Hematopoietic multipotent progenitor cell treated with erythropoietin and hydrocortisone succinate and interleukin-3 and kit ligand, for 8 days (in vitro differentiated cells): ENCODE measurements at regions not wholly inside any gene's neighbourhood (a gene's known extent, or its start where the extent isn't known, plus 50 kb on each side); places are given as distances from the start of the nearest gene placed in this dataset.

ENCODE experiments used
- DNase-seq: peaks from one replicate; pipeline ENCODE4 v3.0.0-alpha.2; 2015

DNA sequence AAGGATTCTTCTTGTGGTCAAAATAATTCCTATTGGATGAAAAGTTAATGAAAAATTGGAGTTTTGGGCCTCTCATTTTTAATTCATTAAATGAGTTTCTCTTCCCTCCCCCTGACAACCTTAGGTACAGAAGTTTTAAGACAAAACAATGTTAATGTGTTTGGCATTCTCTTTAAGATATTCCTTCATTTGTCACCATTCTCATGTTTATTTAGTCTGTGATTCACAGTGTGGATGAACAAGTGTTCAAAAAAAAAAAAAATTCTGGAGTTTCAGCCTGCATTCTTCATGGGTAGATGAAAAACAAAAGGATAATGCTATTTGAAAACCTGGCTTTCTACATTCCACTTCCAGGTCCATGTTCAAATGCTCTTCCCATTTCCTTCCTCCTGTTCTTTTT, 172.6 kb upstream of the LUZP2 start:
- DNase-seq = no peak

DNA sequence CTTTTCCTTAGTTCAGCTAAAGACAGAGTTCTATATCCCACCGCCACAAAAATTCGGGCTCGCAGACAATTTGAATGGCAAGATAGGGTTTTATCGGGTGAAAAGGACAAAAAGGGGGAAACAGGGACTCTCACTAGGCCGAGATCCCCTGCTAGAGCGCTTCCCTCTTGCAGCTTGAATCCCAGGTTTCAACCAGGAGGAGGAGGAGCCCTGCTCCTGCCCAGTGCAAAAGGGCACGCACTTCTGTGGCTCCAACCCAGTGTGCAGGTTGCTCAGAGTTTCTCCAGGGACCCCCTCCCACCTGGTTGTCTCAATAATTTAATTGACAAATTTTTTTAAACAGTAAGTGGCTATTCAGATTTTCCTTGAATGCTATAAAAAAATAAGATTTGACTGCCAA, 152.6 kb upstream of the LUZP2 start:
- DNase-seq = no peak

DNA sequence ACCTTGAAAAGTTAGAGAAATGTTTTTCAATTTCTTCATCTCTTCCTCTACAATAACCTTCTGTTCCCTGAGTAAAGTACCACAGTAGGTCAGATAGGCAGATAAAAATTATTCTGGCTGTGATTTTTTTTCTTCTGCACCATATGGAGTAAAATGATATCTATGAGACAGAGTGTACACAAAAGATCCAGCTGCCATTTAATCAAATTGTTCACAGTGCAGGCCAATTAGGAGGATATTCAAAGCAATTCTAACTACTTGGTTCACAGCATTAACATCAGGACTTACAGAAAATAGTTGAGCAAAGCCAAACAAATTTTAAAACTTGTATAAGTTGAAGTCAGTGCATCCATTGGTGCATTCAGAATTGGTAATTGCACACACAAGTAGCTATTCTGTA, 147.9 kb upstream of the LUZP2 start:
- no peak for DNase-seq

DNA sequence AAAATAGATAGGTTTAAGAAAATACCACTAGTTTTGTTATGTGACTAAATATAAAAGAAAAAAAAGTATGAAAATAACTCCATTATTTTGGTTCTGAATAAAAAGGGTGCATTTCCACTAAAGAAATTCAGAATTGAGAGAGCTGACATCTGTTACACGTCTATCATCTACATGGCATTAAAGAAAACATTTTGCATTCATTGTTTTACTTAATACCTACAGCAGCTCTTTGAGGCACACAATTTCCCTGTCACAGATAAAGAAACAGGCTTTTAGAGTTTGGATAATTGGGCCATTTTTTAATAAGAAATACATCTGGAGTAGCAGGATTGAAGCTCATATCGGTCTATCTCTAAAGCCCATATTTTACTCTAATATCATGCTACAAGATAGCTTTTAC, 145.7 kb upstream of the LUZP2 start:
- no peak for DNase-seq

DNA sequence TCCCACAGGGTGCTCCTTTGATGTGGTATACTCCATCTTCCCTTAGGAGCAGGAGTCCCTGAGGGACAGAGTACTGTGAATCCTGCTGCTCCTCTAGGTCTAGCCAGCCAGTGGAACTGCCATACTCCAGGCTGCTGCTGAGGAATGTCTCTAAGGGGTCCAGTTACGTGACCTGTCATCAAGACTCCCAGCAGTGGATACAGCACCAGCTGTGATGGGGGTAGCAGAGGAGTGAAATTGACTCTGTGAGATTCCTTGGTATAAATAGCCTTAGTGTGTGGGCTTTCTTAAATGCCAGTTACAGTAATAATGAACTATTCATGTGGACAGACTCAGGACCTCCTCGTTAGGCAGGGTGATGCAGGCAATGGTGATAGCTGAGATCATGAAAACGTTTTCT, 140.4 kb upstream of the LUZP2 start:
- no peak for DNase-seq

DNA sequence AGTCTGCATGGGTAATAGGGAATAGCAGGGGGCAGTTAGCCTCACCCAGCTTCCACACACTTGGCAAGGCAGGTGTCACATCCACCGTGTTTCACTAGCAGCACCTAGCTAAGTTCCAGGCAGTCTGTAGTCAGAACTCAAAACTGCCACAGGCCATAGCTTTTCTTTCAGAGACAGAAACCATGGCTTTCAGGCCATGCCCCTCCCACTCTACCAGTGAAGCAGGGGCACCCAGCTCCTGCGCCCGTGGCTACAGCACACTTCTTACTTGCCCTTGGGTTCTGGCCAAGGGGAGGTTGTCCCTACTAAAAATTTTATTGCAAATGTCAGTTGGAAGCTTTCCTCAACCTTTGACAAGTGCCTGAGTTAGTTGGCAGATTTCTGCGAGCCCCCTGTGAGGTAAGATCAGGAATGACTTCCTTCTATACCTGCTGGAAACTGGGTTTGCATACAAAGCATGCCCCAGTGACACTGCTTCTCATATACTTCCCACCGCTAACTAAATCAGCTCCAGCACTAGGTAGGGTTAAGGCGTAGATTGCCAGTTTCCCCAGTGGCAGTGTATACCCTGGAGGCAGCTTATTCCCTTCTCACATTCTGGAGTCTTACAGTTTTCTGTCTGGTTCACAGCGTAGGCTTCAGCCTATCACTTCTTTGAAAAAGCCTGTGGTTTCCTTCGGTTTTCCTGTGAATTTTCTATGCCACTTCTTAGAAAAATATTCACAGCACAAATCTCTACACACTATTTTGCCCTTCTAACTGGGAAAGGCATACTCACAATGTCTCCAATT, 139.0 kb upstream of the LUZP2 start:
- DNase-seq = no peak

DNA sequence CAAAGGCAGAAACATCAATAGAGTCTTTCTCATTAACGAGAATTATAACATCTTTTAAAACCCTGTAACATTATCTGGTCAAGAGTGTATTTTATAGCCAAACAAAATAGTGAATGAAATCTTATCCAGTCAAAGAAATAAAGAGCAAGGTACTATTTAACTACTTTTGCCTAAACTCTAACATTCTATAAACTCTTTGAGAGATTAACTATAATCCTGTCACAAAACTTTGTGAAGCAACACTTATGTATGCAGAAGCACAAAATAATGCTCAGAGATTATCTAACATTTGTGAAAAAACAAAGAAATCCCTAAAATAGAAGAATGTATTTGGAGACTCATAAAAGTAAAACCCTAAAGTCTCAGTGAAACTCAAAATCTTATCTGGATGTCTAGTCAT, 124.4 kb upstream of the LUZP2 start:
- DNase-seq = no peak

DNA sequence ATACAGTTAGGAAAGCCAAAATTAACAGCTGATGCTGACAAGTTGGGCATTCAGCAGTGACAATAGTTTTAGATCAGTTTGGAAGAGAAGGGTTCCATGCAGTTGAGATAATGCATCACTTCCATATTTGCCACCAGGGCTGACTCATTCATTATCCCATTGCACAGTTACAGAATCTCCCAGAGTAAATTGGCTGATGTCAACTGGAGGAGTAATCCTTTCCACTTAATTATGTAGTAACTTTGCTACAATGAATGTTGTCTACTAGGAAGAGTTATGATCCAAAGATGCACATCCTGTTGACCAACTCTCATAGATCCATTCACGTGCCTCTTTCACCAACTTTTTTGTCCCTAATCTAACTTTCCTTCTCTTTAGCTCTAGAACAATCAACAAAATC, 123.3 kb upstream of the LUZP2 start:
- DNase-seq = no peak

DNA sequence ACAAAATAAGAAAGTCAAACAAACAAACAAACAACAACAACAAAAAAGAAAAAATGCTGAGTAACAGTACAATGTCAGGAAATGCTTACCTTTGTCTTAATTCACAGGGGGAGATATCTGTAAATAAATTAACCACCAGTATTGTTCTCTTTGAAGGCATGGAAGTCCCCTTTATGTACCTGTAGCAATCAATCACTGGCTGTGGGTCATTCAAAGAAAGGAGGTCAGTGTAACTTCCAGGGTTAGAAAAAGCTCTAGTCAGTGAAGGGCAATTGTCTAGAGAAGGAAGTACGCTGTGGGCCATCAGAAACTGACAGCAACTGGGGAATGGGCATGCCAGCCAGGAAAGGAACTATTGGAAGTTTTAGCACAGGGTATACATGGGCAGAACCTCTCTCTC, 121.5 kb upstream of the LUZP2 start:
- no peak for DNase-seq

DNA sequence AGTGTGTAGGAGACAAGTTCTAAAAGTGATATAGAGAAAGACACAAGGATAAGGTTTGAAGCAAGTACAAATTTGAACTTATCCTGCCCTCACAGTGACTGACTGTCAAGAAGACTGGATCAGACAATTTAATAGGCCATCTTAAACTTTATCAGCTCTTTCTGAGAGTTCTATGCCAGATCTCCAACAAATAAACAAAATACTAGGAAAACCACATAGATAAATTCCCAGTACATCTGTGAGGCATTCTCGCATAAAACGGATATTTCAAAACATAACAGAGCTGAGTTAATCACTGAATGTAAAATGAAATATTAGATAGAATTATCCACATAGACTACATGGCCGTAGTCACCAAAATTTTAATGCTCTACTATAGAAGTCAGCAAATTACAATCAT, 120.9 kb upstream of the LUZP2 start:
- no peak for DNase-seq

DNA sequence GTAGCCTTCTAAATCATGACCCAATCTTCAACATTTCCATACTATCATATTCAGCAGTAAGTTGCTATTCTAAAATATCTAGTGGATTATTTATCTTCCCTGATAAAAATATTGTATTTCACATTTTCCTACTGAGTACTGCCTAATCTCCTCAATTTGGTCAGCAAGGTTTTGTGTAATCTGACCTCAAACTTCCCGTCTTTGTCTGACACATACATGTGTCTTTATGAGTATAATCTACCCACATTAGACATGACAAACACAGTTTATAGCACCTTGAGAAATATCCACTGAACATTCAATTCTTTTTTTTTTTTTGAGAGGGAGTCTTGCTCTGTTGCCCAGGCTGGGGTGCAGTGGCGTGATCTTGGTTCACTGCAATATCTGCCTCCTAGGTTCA, 113.7 kb upstream of the LUZP2 start:
- DNase-seq = no peak

DNA sequence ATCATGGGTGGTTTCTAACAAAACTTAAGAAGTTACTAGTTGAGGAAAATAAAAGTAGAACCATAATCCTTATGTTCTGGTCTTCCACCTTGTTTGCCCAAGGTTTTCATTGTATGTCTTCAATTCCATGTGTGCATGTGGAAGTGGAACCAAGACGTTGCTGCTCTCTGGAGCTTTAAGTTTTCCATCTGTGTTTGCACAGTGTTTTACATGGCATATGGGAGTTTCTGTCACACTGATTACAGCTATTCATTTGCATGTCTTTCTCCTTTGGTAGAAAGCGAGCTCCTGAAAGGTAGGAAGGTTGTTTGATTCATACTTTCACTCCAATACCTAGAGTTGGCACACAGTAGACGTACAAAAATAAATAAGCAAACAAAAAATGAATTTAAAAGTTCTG, 112.6 kb upstream of the LUZP2 start:
- no peak for DNase-seq

DNA sequence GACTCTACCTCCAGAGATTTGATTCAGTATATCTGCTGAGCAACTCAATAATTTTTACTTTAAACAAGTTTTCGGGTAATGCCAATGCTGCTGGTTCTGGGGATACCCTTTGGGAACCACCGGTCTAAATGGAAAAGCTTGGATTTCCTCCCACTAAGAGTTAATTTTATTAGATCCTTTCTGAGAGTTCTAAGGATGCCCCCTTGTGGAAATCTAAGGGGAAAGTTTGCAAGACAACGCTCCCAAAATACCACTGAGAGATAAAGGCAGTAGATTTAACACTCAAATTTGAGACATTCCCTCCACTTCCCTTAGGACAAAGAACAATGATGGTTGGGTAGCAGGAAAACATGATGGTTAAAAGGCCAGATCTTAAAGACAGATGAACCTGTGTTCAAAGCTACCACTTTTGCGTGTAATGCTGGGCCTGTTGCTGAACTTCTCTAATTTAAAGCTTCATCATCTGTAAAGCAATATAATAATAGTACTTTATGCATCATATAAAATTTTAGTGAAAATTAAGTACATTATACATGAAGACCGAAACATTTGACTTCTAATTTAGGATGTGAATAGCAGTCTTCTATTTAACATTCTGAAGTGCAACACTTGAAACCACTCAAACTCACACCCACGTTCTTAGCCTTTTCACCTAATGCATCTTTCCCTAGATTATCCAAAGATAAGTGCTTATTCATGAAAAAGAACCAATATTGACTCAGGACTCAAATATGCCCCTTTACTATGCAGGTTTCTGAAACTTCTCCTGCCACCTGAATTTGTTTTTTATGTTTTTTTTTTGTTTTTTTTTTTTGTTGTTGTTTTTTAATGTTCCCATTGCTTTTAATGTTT, 110.1 kb upstream of the LUZP2 start:
- DNase-seq = peak; percentile 11

DNA sequence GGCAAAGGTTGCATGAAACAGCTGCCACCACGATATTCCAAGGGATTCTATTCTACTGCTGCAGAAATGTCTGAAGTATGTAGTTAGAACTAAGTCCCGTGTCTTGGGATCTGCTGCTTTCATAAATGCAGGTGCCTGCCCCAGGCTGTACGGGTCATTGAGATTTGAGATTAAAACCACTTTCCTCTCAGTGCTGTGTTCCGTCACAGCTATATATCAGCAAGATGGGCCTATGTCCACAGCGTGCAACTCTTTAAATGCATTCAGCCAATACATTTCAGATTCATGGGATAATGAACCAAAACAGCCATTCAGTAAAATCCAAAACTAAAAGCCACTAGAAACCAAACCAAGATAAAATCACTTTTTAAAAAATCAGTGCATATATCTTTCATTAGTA, 107.3 kb upstream of the LUZP2 start:
- DNase-seq = no peak

DNA sequence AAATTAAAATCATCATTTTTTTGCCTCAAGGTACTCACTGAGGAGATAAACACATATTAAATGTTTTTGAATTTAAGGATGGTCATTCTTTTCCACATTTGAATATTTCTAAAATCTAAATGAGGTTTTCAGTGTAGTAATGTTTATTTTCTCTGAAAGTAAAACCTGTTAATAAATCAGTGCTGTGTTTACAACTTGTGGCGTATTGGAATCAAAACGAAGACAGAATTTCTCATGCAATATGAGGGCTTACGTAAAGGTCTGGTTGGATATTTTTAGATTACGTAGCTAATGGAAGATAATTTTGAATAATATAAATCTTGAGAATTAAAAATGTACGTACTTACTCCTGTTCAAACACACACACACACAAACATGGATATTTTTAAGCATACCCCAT, 106.8 kb upstream of the LUZP2 start:
- DNase-seq = no peak

DNA sequence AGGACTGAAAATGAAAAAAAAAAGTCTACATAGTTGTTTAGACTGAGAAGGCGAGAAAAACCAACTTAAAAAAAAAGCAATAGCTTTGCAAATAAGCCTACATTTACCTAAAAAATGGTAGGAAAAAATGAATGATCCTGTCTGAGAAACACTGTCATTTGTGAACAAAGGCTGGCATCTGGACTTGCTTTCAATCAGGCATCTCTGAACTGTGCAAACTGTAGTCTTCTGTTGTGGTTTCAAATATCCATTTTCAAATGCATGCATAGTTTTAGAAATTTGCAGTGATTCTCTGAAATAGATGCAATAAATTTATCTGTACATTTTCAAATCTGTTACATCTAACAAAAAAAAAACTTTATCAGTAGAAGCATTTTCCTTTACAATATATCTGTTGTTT, 106.1 kb upstream of the LUZP2 start:
- DNase-seq = no peak

DNA sequence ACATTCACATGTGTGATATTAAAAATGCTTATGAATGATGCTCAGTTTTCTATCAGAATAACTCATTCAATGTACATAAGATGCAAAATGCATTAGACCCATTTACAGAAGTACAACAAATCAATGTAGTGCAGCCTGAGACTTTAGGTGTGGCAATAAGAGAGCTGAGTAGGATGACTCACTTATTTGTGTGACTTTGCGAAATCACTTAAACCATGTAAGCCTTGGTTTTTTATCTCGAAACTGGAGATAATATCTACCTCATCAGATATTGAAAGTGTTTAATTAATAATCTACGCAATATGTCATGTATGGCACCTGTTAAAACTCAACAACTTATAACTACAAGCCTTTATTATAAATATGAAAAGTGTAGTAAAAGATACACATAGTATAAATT, 105.7 kb upstream of the LUZP2 start:
- no peak for DNase-seq

DNA sequence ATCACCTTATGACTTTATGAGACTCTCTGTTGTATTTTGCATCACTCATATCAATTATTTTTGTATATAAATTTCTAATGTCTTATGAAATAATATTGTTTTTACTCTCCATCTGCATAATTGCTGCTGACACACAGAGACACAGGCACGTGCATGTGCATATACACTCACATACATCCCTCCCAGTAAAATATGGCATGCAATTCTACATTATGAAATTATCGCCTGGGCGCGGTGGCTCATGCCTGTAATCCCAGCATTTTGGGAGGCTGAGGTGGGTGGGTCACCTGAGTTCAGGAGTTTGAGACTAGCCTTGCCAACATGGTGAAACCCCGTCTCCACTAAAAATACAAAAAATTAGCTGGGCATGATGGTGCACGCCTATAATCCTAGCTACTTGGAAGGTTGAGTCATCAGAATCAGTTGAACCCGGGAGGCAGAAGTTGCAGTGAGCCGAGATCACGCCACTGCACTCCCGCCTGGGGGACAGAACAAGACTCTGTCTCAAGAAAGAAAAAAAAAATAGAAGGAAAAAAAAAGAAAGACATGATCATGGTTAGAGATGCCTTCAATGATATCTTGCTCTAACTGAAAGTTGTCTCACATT, 96.7 kb upstream of the LUZP2 start:
- DNase-seq = no peak

DNA sequence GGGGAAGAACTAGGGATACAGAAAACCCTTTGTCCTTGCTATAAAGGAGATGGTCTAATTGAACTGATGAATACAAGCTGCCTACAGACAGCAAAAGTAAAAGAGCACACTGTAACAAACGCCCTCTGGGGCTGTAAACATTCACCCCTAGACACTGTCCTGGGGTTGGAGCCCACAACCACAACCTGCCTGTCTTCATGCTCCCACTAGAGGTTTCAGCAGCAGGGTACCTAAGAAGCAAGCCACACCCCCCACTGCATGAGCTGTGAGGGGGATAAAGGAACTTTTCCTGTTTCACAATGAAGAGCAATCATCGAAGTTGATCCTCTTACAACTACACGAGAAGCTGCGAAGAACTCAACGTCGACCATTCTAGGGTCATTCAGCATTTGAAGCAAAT, 90.5 kb upstream of the LUZP2 start:
- DNase-seq = no peak

DNA sequence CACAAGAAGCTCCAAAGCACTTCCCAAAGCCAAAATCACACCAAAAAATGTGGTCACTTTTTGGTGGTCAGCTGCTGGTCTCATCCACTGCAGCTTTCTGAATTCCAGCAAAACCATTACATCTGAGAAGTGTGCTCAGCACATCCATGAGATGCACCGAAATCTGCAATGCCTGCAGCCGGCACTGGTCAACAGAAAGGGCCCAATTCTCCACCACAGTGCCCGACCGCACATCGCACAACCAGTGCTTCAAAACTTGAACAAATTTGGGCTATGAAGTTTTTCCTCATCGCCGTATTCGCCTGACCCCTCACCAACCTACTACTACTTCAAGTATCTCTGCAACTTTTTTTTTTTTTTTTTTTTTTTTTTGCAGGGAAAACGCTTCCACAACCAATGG, 89.9 kb upstream of the LUZP2 start:
- no peak for DNase-seq

DNA sequence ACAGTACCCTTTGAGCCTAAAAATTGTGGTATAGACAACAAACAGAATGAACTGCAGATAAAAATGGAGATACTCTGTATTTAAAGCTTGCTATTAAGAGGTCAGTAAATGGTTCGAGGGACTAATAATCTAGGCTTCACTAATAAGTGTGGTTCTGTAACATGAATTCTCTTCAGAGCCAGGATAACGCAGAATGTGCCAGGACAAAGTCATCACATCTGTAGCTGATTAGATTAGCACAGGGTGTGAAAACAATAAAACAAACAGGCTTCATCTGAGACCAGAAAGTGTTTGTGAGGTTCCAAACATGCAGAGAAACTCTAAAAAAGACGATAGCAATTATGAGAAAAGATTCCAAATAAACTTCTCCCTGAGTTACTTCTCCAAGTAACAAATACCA, 89.1 kb upstream of the LUZP2 start:
- no peak for DNase-seq

DNA sequence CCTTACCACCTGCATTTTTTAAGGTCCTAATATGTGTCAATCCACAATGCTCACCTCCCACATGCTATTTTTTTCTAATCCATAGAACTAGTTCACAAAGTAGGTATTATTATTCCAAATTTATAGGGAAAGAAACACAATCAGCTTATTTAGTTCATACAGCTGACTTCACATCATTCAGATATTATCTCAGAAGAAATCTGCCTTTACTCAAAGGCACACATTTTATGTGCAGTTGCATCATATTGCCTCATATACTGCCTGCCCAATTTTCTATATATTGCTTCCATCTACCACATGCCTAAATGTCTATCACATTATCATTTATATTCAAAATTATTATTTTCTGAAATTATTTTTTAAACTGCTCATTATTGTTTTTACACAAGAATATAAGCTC, 88.7 kb upstream of the LUZP2 start:
- no peak for DNase-seq

DNA sequence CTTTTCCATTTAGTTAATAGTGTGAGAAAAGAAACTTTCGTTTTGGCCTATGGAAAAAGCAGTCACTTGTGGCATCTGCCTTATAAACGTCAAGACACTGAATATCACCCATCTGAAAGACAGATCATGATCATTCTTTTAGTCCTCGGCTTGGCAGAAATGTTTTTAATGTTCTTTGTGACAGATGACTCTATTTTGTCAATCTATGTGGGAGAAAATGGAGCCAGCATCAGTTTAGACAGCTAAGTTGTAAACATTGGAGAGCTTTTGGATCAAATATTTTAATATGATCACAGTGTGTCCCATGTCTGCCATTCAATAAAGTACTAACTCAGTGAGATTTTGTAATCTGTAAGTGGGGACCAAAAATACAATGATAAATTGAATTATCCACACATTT, 85.1 kb upstream of the LUZP2 start:
- no peak for DNase-seq

DNA sequence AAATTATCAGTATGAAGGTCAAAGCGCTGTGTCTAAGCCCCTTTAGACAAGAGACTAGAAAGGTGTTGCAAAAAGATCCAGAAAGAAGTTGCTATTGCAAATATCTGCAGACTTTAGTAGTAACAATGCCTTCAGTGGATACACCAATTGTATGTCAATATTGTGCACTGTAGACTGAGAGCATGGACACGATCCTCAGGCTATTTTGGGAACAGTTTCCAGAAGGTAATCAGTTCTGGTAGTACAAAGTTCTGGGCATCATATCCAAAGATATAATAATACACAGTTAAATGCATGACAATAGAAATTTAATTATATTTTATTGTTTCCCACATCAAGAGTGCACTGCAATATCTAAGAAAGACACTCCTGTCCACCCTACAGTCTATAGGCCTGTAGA, 84.1 kb upstream of the LUZP2 start:
- no peak for DNase-seq
